HG03571 (cell line): ENCODE measurements at regions not wholly inside any gene's neighbourhood (a gene's known extent, or its start where the extent isn't known, plus 50 kb on each side); places are given as distances from the start of the nearest gene placed in this dataset.
"Not testable (repeated sequence)": the region's sequence is repeated elsewhere in the genome, so short reads cannot be mapped to it uniquely, and the experiment has no call there.

Experiments
- ATAC-seq: cut with Tn5 transposase; IDR thresholded peaks from one replicate; pipeline ENCODE4 v1.9.1; 2021; ENCODE audit not compliant: unreplicated experiment

- no peak for ATAC-seq
These were observed 195.4 kb downstream of the BTBD3 start for GRCh38 chr20:12113075-12113467.

- no peak for ATAC-seq
These were observed 196.0 kb downstream of the BTBD3 start for GRCh38 chr20:12113468-12114371.

DNA sequence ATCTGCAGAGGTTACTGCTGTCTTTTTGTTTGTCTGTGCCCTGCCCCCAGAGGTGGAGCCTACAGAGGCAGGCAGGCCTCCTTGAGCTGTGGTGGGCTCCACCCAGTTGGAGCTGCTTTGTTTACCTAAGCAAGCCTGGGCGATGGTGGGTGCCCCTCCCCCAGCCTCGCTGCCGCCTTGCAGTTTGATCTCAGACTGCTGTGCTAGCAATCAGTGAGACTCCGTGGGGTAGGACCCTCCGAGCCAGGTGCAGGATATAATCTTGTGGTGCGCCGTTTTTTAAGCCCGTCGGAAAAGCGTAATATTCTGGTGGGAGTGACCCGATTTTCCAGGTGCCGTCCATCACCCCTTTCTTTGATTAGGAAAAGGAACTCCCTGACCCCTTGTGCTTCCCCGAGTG is 211.4 kb downstream of the BTBD3 start:
- ATAC-seq = not testable (repeated sequence)

DNA sequence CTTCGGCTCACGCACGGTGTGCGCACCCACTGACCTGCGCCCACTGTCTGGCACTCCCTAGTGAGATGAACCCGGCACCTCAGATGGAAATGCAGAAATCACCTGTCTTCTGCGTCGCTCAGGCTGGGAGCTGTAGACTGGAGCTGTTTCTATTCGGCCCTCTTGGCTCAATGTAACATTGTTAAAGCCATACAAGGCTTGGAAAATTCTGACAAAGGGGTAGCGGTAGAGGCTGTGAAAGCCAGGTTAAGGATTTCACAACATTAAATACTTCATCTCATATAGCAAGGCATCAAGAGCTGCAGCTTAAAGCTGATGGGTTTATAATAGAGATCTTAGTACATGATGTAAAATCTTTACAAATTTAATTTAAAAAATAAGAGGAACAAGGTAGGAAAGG is 211.8 kb downstream of the BTBD3 start:
- not testable (repeated sequence) for ATAC-seq

- ATAC-seq = no peak
These were observed 213.1 kb downstream of the BTBD3 start for GRCh38 chr20:12130781-12131180.

DNA sequence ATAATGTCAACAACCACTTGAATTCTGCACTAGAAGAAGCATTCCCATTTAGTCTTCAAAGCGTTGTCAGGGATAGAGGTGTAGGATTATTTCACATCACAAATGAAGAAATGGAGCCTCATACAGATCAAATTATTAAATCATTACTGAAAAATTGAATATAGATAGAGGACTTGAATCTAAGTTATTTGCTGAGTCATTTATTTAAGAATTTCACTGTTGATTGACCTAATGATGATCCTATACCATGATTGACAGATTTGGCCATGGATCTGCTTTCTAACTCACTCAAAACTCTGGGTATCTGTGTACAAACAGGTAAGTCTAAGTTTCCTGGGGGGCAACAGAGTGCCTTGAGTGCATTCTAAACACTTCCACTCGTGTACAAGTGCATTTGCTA is 215.9 kb downstream of the BTBD3 start:
- no peak for ATAC-seq

DNA sequence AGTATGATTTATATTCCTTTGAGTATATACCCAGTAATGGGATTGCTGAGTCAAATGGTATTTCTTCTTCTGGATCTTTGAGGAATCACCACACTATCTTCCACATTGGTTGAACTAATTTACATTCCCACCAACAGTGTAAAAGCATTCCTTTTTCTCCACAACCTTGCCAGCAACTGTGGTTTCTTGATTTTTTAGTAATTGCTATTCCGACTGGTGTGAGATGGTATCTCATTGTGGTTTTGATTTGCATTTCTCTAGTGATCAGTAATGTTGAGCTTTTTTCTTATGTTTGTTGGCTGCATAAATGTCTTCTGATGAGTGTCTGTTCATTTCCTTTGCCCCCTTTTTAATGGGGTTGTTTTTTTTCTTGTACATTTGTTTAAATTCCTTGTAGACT is 228.3 kb downstream of the BTBD3 start:
- not testable (repeated sequence) for ATAC-seq

DNA sequence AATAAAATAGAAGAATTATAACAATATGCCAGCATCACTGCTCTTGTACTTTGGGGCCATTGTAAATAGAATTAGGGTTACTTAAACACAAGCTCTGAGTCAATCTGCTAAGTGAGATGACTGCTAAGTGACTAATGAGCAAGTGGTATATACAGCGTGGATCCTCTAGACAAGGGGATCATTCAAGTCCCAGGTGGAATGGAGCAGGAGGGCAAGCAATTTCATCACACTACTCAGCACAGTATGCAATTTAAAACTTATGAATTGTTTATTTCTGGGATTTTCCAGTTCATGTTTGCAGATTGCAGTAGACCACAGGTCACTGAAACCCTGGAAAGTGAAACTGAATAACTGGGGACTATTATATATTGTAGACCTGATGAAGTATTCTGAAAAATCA is 235.3 kb downstream of the BTBD3 start:
- ATAC-seq = no peak

- no peak for ATAC-seq
These were observed 235.9 kb downstream of the BTBD3 start for GRCh38 chr20:12153628-12154027.

DNA sequence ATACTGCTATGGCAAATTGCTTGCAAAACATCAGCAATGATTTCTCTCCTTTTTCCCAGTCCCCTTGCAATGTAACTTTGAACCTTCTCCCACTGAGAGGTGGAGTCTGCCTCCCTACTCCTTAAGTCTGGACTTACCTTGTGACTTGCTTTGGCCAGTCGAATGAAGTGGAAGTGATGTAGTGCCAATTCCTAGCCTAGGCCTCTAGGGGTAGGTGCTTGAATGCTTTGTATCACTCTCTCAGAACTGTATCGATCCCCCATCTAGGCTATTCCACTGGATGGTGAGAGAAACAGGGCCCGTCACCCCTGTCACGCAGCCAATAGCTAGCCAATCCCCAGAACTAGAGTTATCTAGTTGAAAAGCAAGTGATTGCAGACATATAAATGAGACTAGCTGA is 238.6 kb downstream of the BTBD3 start:
- no peak for ATAC-seq

DNA sequence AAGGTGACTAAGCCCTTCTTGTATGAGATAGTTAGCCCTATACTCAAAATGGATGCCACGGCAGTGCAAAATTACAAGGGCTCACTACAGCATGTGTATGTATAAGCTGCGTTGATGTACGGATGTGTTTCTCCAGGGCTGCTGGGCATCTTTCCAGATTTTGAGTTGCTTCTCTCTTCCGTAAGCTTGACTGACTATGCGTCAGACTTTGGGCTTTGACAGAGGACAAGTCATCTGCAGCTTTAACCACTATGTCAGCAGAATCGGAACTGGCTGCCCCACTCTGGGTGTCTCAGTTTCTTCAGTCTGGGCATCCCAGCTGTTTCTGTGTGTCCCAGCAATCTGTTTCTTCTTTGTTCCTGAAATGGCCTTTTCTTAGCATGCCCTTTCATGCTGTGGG is 241.6 kb downstream of the BTBD3 start:
- no peak for ATAC-seq

- ATAC-seq = no peak
These were observed 244.0 kb downstream of the BTBD3 start for GRCh38 chr20:12161734-12162133.

DNA sequence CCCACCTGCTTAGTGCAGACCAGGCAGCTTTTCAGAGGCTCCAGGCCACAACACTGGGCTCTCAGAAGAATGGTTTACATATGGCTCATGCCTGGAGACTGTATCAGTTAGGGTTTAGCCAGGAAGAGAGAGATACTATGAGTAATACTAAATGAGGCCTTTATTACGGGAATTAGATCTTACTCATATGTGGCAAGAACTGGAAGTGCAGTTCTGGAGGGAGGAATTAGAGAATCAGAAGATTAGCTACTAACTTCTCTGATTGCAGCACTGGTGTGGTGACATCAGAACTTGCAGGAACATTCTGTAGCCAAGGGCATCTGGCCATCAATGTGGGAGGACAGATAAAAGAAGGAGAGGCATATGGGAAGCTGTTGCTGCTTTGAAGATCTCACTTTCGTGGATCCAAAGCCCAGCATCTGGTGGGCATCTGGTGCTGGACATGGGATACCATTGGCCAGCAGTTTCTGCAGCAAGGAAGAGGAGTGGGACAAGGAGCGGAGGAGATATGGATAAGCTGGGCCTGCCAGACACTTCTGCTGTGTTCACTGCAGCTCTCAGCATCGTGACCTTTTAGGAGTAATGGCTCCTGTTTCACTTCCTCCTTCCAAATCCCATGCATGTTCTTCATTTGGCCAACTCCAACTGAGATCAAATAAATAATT is 248.5 kb downstream of the BTBD3 start:
- ATAC-seq = no peak

- ATAC-seq = no peak
These were observed 252.7 kb downstream of the BTBD3 start for GRCh38 chr20:12170406-12170805.

GRCh38 chr20:12171923-12172524 is 254.3 kb downstream of the BTBD3 start:
- ATAC-seq = no peak

GRCh38 chr20:12173347-12174012 is 255.8 kb downstream of the BTBD3 start:
- ATAC-seq = no peak

DNA sequence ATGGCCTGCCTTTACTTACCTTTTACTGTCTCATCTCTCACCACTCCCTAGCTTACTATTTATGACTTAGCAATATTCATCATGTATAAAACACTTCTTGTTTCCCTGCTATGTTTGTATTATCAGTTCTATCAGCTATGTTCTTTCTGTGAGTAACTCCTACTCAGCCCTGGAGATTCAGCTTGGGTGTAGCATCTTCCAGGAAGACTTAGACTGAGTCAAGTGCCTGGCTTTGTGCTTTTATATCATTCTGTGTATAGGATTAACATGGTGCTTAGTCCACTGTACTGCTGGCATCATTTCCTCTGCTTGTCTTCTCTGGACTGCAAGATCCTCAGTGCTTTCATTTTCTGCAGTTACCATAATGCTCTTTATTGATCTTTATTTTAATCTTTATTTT is 257.8 kb downstream of the BTBD3 start:
- no peak for ATAC-seq

- ATAC-seq = no peak
These were observed 260.1 kb downstream of the BTBD3 start for GRCh38 chr20:12177657-12178293.

GRCh38 chr20:12179692-12180091 is 262.0 kb downstream of the BTBD3 start:
- no peak for ATAC-seq

- ATAC-seq = no peak
These were observed 262.5 kb downstream of the BTBD3 start for GRCh38 chr20:12180107-12180661.

- ATAC-seq = no peak
These were observed 280.6 kb downstream of the BTBD3 start for GRCh38 chr20:12198281-12198680.
